GM12875 (cell line): ENCODE measurements at regions not wholly inside any gene's neighbourhood (a gene's known extent, or its start where the extent isn't known, plus 50 kb on each side); places are given as distances from the start of the nearest gene placed in this dataset.

ENCODE experiments used
- H3K4me3 ChIP-seq: one replicate; pipeline ENCODE4 v1.5.1; 2011; ENCODE audit warnings: low read depth, low read length, control low read depth
- TF ChIP-seq, protein P1 (sequence below): IDR thresholded peaks from 2 replicates; pipeline ENCODE4 v1.5.1; 2011; ENCODE audit warnings: low read depth, mild to moderate bottlenecking, control low read depth, inconsistent platforms, low read length, moderate library complexity, borderline replicate concordance; ENCODE audit not compliant: insufficient read depth

DNA sequence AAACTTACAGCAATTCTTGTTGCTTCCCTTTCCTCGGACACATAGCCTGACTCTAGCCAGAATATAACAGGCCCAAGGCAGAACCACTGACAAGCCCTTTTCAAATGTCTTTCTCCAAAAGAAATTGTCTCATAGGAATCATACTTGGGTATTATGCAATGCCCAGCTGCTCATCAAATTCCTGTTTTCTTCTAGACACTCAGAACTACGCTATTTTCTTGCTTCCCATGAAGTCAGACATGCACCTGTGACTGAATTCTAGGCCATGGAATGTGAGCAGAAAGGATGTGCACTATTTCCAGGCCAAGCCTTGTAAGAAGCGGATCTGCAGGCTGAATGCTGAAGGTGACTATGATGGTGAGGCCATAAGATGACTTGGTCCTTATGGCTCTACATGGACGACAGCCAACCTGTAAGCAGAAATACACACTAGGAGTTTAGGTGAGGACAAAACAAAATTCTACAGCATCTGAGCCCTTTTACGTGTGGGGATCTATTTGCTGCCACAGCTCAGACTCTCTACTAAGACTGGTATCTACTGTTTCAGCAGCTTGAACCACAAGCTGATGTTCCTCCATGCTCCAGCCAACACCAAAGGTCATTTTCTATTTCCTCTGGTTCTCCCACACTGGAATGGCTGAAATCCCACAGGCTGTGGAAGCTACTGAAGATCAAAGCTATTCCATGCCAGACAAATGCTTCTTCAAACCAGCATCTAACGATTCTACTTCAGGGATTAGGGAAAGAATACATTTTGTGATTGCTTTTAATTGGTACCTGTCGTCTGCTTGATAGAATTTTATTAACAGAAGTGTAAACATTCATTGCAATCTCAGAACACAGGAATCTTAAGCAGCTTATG lies 378.7 kb downstream of the RBM43 start:
- no peak overlapping the region for H3K4me3 ChIP-seq
- TF ChIP-seq, protein P1, sequence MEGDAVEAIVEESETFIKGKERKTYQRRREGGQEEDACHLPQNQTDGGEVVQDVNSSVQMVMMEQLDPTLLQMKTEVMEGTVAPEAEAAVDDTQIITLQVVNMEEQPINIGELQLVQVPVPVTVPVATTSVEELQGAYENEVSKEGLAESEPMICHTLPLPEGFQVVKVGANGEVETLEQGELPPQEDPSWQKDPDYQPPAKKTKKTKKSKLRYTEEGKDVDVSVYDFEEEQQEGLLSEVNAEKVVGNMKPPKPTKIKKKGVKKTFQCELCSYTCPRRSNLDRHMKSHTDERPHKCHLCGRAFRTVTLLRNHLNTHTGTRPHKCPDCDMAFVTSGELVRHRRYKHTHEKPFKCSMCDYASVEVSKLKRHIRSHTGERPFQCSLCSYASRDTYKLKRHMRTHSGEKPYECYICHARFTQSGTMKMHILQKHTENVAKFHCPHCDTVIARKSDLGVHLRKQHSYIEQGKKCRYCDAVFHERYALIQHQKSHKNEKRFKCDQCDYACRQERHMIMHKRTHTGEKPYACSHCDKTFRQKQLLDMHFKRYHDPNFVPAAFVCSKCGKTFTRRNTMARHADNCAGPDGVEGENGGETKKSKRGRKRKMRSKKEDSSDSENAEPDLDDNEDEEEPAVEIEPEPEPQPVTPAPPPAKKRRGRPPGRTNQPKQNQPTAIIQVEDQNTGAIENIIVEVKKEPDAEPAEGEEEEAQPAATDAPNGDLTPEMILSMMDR, result no peak

GRCh38 chr2:150880986-150881385 lies 380.7 kb downstream of the RBM43 start:
- TF ChIP-seq, protein P1, result no peak
- H3K4me3 ChIP-seq, result no peak overlapping the region

GRCh38 chr2:150878356-150878755 lies 383.3 kb downstream of the RBM43 start:
- no peak overlapping the region for H3K4me3 ChIP-seq
- TF ChIP-seq, protein P1, result no peak

GRCh38 chr2:150876251-150876950 lies 385.3 kb downstream of the RBM43 start:
- TF ChIP-seq, protein P1, result no peak
- H3K4me3 ChIP-seq, result no peak overlapping the region

DNA sequence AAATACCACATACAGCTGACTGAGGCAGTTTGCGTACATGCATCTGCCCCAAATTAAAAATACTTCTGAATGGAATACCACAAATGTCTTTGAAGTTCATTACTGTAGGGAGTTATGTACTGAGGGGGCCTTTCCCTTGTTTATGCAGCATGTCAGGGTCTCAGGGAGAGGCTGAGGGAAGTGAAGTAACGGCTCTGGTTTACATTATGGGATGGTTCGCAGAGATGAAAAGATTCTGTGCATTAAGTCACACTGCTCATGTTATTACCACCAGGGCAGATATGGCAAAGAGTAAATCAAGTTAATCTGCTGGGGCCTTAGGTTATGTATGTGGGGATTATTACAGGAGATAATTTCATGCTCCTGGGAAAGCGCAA lies 385.9 kb upstream of the RND3 start:
- TF ChIP-seq, protein P1, result no peak
- H3K4me3 ChIP-seq, result no peak overlapping the region

DNA sequence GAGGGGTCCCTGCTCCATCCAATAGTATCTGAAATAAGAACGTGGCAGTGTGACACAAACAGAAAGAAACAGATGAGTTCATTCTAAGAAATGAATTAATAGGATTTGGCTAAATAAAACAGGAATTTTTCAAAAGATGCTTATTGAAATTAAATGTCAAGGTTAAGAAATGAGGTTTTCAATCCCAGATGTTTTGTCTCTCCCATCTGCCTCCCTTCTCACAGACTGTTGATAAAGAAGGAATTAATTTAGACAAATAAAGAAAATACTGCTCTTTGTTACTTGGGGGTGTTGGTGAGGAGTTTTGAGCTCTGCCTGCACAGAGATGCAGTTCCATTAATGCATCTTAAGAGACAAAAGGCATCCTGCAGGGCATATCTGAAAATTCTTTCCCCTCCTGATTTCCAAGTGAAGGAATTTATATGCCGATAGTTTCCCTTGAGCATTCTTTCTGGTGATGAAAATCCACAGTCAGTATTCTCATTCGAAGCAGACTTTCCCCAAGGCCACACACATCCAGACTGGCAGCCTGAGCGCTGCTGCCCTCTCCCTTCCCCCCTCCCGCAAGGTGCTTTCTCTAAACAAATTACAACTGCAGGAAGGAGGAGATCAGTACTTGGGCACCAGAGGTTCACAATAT lies 385.4 kb upstream of the RND3 start:
- no peak overlapping the region for H3K4me3 ChIP-seq
- TF ChIP-seq, protein P1, result no peak
